ENCODE measurements at regions not wholly inside any gene's neighbourhood (a gene's known extent, or its start where the extent isn't known, plus 50 kb on each side); places are given as distances from the start of the nearest gene placed in this dataset.
A peak's percentile ranks its signal among the peaks of the same experiment; 100 is the strongest.

DNA sequence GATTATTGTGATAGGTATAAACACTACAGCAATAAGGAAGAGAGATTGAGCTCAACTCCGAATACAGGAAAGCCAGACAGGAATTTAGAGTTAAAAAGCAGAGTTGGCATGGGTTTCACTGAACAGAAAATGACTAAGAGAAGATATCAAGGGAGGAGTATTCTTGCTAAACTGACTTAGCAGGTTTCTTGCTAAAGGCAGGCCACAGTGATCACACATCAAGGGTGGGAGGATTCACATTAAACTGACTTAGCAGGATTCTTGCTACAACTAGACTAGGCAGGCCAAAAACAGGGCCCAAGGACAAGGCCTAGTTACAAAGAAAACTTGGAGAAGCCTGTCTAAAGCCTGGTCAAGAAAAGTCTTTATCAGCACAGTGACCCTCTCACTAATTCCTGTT is 195.1 kb downstream of the MAGEB5 start:
- TF ChIP-seq, protein P1, sequence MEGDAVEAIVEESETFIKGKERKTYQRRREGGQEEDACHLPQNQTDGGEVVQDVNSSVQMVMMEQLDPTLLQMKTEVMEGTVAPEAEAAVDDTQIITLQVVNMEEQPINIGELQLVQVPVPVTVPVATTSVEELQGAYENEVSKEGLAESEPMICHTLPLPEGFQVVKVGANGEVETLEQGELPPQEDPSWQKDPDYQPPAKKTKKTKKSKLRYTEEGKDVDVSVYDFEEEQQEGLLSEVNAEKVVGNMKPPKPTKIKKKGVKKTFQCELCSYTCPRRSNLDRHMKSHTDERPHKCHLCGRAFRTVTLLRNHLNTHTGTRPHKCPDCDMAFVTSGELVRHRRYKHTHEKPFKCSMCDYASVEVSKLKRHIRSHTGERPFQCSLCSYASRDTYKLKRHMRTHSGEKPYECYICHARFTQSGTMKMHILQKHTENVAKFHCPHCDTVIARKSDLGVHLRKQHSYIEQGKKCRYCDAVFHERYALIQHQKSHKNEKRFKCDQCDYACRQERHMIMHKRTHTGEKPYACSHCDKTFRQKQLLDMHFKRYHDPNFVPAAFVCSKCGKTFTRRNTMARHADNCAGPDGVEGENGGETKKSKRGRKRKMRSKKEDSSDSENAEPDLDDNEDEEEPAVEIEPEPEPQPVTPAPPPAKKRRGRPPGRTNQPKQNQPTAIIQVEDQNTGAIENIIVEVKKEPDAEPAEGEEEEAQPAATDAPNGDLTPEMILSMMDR (IDR thresholded peaks at IDR 0.05), result no peak
- TF ChIP-seq POLR2A (IDR thresholded peaks at IDR 0.05), result no peak
- intact Hi-C loops (cut with DNase I; ENCODE audit: low total_unique reads), result no loop called here
- no peak overlapping the region for H3K4me3 ChIP-seq (ENCODE audit: low read depth, poor library complexity, severe bottlenecking)
- WGBS, 2 donors, result 24 to 41% methylated on average over 1 of the region's 1 CpG
- DNase-seq (ENCODE audit: low spot score in 2 of 2), result peak in 1 of 2 donors; percentile 12

DNA sequence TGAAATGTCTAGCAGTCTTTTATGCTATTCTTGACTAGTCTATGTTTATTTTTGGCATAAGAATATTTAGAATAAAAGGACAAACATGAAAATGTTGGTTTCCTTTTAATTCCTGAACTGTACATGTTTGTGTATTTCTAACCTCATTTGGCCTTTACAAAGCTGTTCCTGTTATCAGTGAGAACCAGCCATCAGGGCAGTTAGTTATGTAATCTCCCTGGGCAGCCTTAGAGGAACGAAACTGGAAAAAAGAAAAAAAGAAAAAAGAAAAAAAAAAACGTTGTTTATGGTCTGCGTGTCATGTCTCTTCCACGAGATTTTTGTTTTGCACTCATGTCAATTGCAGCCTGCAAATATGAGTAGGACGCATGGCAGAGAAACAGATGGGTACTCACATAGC is 193.7 kb downstream of the MAGEB5 start:
- intact Hi-C loops (cut with DNase I; ENCODE audit: low total_unique reads), result no loop called here
- DNase-seq (ENCODE audit: low spot score in 2 of 2), result no peak
- TF ChIP-seq, protein P1 (IDR thresholded peaks at IDR 0.05), result no peak
- TF ChIP-seq POLR2A (IDR thresholded peaks at IDR 0.05), result no peak
- no peak overlapping the region for H3K4me3 ChIP-seq (ENCODE audit: low read depth, poor library complexity, severe bottlenecking)
- WGBS, 2 donors, result 37 to 56% methylated on average over 5 of the region's 5 CpGs

DNA sequence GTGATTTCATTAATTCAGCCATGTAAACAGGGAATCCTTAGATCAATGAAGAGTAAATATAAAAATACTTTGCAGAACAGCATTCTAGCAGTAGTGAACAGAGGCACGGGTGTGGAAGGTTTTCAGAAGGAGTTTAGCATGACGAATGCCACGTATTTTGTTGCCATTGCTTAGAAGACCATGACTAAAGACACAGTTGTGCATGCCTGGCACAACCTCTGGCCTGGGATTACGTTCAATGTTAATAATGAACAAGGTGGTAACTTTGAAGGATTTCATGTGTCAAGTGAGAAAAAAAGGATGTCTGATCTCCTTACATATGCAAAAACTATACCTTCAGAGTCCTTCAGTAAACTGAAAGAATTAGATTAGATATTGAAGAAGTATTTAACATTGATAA is 171.9 kb downstream of the MAGEB5 start:
- TF ChIP-seq POLR2A (IDR thresholded peaks at IDR 0.05), result no peak
- TF ChIP-seq, protein P1 (IDR thresholded peaks at IDR 0.05), result no peak
- 73 to 82% methylated on average over 4 of the region's 4 CpGs for WGBS, 2 donors
- intact Hi-C loops (cut with DNase I; ENCODE audit: low total_unique reads), result no loop called here
- no peak overlapping the region for H3K4me3 ChIP-seq (ENCODE audit: low read depth, poor library complexity, severe bottlenecking)
- DNase-seq (ENCODE audit: low spot score in 2 of 2), result no peak

DNA sequence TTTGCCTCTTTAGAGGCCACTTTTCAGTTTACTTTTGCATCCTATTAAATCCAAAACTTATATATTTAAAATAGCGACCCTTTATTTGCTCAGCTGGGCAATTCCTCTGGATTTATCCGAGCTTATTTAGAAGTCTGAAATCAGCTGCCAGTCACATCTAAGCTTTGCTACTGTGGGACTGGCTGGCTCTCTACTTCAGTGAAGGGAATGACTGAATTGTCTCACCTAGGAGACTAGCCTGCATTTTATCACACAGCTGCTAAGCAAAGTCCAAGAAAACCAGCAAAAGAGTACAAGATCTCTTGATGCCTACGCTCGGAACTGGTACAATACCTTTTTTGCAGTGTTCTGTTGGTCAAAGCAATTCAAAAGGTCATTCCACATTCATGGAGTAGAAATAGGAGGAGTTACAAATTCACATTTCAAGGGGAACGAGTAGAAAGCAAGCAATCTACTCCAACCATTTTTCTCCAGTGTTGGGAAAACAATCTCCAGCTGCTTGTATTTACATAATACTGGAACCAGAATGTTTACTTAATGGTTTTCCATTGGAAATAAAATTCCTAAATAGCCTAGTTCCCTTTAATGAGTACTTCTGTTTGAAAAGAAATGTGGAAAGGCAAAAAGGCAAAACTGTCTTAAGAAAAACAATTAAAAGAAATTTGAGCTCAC is 160.2 kb downstream of the MAGEB5 start:
- no peak for DNase-seq (ENCODE audit: low spot score in 2 of 2)
- 68 to 84% methylated on average over 5 of the region's 5 CpGs for WGBS, 2 donors
- TF ChIP-seq, protein P1 (IDR thresholded peaks at IDR 0.05), result no peak
- no peak for TF ChIP-seq POLR2A (IDR thresholded peaks at IDR 0.05)
- no peak overlapping the region for H3K4me3 ChIP-seq (ENCODE audit: low read depth, poor library complexity, severe bottlenecking)
- intact Hi-C loops (cut with DNase I; ENCODE audit: low total_unique reads), result no loop called here

DNA sequence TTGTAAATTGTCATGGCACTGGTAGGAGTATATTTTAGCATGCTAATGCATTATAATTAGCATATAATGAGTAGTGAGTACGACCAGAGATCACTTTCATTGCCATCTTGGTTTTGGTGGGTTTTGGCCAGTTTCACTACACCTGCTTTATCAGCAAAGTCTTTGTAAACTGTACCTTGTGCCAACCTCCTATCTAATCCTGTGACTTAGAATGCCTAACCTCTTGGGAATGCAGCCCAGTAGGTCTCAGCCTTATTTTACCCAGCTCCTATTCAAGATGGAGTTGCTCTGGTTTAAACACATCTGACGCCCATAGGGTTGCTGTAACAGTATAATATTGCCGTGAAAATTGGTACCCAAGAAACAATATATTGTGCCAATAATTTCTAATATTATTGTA is 159.4 kb downstream of the MAGEB5 start:
- no peak overlapping the region for H3K4me3 ChIP-seq (ENCODE audit: low read depth, poor library complexity, severe bottlenecking)
- intact Hi-C loops (cut with DNase I; ENCODE audit: low total_unique reads), result no loop called here
- WGBS, 2 donors, result 67 to 81% methylated on average over 3 of the region's 3 CpGs
- no peak for TF ChIP-seq POLR2A (IDR thresholded peaks at IDR 0.05)
- TF ChIP-seq, protein P1 (IDR thresholded peaks at IDR 0.05), result no peak
- no peak for DNase-seq (ENCODE audit: low spot score in 2 of 2)

DNA sequence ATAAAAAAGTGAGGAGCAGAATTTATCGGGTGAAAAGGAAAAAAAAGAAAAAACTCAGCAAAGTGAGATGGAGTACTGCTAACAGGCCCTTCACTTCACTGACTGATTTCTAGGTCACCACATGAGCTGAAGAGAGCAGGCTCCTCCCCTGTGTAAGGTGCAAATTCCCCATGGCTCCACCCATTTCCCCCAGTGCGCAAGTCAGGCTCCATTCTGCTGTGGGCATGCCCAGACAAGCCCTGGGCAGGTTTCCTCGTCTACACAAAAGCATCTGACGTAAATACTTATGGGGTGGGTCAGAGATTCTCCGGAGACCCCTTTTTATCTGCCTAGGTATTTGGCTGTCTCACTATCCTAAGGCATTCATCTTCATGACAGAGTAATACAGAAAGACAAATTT is 157.9 kb downstream of the MAGEB5 start:
- 59 to 65% methylated on average over 5 of the region's 5 CpGs for WGBS, 2 donors
- DNase-seq (ENCODE audit: low spot score in 2 of 2), result no peak
- intact Hi-C loops (cut with DNase I; ENCODE audit: low total_unique reads), result no loop called here
- TF ChIP-seq, protein P1 (IDR thresholded peaks at IDR 0.05), result no peak
- no peak for TF ChIP-seq POLR2A (IDR thresholded peaks at IDR 0.05)
- H3K4me3 ChIP-seq (ENCODE audit: low read depth, poor library complexity, severe bottlenecking), result no peak overlapping the region

Measured in lower leg skin (tissue), 4 donors.